GM21390 (cell line): ENCODE measurements at regions not wholly inside any gene's neighbourhood (a gene's known extent, or its start where the extent isn't known, plus 50 kb on each side); places are given as distances from the start of the nearest gene placed in this dataset.
A peak's percentile ranks its signal among the peaks of the same experiment; 100 is the strongest.
"Not testable (repeated sequence)": the region's sequence is repeated elsewhere in the genome, so short reads cannot be mapped to it uniquely, and the experiment has no call there.

Source experiments
- ATAC-seq: cut with Tn5 transposase; IDR thresholded peaks from one replicate; pipeline ENCODE4 v1.9.1; 2021; ENCODE audit not compliant: unreplicated experiment

- no peak for ATAC-seq
Observed at GRCh38 chr1:185549906-185550305, 184.3 kb upstream of the HMCN1 start.

DNA sequence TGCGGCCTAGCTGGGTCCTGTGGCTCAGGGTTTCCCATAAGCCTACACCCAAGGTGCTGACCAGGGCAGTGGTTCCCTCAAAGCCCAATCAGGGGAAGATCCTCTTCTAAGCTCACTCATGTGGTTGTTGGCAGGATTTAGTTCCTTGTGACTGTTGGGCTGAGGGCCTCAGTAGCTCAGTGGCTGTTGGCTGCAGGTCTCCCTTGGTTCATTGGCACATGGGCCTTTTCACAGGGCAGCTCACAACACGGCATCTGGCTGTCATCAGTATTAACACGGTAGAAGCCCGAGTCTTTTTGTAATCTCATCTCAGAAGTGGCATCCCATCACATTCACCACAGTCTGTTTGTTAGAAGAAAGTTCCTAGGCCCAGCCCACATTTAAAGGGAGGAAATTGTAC, 188.2 kb upstream of the HMCN1 start:
- ATAC-seq, result no peak

DNA sequence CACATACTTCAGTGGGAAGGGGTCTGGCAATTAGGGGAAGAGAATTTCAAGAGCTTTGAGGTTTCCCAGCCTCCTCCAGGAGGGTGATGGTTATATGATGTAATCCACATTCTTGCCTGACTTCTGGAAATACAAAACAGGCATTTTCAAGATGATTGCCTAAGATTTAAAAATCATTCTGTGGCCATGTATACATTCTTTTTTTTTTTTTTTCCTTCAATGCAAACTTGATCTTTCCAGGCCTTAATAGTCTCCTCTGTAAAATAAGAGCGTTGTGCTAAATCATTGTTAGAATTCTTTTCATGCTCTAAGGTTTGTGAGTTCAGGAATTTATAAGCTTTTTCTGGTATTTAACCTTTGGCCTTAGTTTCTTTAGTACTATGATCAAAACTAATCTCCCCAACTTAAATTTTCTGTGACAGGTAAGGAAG, 192.3 kb upstream of the HMCN1 start:
- ATAC-seq, result no peak

DNA sequence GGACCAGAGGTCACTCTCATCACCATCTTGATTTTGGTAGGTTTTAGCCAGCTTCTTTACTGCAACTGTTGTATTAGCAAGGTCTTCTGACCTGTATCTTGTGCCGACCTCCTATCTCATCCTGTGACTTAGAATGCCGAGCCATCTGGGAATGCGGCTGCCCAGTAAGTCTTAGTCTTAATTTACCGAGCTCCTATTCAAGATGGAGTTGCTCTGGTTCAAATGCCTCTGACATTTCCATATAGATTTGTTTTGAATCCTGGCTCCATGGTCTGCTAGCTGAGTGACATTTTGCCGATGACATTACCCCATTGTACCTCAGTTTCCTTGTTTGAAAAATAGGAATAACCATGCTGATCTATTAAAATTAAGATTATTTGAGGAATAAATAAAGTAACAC, 193.9 kb upstream of the HMCN1 start:
- no peak for ATAC-seq

DNA sequence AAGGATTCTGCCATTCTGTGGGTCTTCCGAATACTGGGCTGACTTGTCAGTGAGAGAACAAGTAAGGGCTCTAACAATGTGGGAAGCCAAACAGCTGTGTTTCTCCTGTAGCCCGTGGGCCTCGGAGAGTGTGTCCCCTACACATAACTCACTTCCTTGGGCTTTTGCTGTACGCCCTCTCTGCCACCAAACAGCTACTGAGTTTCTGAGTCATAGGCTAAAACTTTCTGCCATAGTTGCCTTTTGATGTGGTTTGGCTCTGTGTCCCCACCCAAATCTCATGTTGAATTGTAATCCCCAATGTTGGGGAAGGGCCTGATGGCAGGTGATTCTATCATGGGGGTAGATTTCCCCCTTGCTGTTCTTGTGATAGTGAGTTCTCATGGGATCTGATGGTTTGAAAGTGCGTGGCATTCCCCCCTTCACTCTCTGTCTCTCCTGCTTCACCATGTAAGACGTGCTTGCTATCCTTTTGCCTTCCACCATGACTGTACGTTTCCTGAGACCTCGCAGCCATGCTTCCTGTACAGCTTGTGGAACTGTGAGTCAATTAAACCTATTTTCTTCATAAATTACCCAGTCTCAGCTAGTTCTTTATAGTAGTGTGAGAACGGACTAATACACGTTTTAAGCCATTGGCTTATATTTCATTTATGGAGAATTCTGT, 194.8 kb upstream of the HMCN1 start:
- ATAC-seq, result no peak

DNA sequence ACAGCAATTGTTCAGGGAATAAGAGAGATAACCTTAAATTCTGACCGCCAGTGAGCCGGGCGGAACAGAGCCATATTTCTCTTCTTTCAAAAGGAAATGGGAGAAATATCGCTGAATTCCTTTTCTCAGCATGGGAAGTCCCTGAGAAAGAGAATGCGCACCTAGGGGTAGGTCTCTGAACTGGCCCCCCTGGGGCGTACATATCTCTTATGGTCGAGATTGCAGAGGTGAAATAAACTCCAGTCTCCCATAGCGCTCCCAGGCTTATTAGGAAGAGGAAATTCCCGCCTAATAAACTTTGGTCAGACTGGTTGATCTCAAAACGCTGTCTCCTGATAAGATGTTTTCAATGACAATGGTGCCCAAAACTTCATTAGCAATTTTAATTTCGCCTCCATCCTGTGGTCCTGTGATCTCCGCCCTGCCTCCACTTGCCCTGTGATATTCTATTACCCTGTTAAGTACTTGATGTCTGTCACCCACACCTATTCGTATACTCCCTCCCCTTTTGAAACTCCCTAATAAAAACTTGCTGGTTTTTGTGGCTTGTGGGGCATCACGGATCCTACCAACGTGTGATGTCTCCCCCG, 195.8 kb upstream of the HMCN1 start:
- not testable (repeated sequence) for ATAC-seq

DNA sequence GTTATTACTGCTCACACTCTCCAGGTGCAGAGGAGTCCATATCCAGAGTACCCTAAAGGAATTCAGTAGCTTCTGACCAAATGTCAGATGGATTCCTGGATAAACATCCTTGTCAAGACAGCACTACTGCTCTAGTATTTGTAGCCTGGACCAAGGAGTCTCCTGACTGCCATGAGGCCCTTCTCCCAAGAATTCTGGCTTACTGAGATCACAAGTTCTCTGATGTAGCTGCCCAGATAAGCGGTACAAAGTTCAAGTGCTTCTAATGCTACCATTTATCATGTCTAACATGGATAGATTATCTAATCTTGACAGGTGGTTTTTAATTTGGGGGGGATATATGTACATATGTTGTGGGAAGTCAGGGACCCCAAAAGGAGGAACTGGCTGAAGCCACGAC, 196.6 kb upstream of the HMCN1 start:
- no peak for ATAC-seq

DNA sequence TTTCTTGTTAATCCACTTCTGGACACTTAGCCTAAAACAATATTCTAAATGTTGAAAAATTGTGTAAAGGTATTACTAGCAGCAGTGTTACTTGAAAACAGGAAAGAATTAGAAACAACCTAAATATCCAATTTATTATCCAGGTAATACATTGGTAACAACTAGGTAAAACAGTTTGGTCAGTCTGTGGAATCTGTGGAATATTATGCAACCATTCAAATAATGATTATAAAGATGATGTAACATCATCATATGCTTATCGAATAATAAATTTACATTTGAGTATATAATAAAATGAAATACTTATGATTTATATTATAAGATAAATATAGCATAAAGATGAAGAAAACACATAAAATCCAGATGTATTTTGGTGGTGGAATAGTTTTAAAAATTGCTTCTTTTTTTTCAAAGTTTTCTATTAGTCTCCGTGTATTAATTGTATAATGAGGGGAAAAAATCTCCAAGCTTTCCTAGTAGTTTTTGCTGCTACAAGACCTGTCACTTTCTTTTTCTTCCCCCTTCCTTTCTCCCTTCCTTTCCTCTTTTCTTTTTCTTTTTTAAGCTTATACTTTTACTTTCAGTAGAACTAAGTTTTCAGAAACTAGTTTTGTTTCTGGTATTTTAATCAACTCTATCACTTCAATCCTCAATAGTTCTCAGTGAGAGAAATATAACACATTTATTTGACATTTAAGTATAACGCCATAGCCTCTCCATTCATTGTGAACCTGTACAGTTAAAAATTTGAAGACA, 197.8 kb upstream of the HMCN1 start:
- ATAC-seq, result no peak

GRCh38 chr1:185535621-185536020, 198.6 kb upstream of the HMCN1 start:
- no peak for ATAC-seq

GRCh38 chr1:185534801-185535200, 199.4 kb upstream of the HMCN1 start:
- ATAC-seq, result peak; percentile 55

GRCh38 chr1:185533596-185533995, 200.6 kb upstream of the HMCN1 start:
- no peak for ATAC-seq

- ATAC-seq, result no peak
Observed at GRCh38 chr1:185532856-185533255, 201.3 kb upstream of the HMCN1 start.

DNA sequence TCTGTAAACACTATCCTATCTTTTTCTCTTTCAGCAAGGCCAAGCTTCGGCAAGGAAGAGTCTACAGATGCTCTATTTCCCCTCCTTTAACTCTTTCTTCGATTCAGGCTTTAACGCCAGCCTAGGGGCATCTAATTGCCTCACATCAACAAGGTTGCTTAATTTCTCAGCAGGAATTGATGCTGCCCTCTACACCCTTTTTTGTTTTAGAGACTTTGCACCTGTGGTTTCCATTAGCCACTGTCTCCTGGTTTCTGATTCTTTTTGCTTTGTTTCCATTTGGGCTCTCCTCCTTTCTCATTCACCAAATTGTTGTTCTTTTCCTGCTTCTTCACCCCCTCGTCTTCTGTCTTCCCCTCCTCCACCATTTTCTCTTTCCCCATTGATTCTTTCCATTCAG, 202.4 kb upstream of the HMCN1 start:
- ATAC-seq, result no peak

DNA sequence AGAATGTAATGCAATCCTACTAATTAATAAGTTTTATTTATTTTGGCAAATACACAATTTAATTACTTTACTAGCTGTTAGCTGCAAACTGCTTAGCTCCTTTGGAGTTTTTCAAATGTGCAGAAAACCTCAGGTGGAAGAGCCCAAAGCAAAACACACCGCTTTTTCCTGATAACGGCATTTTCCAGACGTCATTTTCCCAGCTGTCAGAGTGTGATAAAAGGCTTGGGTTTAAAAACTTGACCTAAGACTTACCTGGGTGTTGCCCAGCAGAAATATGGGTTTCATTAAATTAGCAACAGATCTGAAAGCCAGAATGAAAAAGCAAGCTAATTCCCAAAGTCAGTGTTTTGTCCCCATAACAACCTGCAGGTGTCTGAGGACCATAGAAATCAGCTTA, 204.0 kb upstream of the HMCN1 start:
- no peak for ATAC-seq

GRCh38 chr1:185529673-185530072, 204.5 kb upstream of the HMCN1 start:
- no peak for ATAC-seq

DNA sequence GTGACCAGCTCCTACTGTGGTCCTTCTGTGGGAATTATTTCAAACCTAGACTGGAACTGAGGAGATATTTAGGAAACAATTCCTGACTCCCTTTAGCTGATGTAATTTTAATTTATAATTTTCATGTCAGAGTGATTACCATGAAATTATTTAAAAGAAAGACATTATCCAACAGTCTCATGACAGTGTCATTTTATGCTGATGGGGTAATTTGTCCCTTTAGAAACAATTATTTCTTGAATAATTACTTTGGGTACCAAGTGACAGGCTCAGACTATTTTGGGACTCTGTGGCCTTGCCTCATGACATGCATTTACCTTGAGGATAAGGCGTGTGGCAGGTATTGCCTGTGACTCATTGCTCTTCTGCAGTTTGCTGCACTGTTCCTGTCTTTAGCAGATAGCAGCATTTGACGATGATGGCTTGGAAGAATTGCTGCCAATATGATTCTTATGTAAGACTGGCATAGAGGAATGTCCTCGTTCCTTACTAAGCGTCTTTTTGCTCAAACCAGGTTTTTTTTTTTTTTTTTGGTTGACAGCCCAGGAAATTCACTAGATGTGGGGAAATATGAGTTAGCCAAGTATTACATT, 206.0 kb upstream of the HMCN1 start:
- no peak for ATAC-seq

- ATAC-seq, result peak; percentile 100
Observed at GRCh38 chr1:185526344-185527307, 207.6 kb upstream of the HMCN1 start.

DNA sequence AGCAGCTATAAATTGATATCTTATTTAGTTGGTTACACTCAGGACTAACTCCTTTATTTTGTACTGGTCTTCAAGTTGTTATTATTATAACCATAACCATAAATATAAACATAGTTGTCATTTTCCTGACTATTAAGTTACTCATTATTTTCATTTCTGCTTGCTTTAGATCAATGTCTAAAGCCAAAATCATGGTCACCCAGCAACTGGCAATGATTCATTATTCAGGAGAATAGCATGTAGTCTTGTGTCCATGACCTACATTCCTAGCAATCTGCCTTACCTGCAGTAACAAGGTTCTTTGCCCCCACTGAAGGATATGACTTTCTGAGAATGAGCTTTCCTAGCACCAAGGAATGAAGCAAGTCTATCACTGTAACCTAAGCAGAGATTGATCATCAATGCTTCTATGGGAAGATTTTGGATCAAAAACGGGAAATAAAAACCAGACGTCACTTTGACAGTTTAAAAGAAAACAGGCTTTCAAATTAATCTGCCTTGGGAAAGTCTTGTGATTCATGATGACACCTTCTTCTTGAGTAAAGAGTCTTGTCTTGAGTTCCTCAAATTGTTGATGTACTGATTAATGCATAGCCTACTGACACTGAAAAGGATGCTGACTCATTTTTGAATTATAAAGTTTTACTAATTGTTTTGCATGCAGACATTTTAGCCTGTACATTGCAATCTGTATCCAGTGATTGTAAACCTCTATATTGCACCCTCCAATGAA, 203.3 kb upstream of the IVNS1ABP start:
- peak; percentile 88 for ATAC-seq

GRCh38 chr1:185517808-185518419, 200.9 kb upstream of the IVNS1ABP start:
- no peak for ATAC-seq

GRCh38 chr1:185517301-185517700, 200.3 kb upstream of the IVNS1ABP start:
- ATAC-seq, result not testable (repeated sequence)
